SU-DHL-6 (cell line): ENCODE measurements at regions not wholly inside any gene's neighbourhood (a gene's known extent, or its start where the extent isn't known, plus 50 kb on each side); places are given as distances from the start of the nearest gene placed in this dataset.

Source experiments
- H2AFZ ChIP-seq: fragments of 200-600 bp; sonication (generic); 2 replicates; pipeline ENCODE4 v1.6.1; 2014; ENCODE audit warnings: low read depth, mild to moderate bottlenecking, moderate library complexity, mixed read lengths, antibody characterized with exemption, low read length; ENCODE audit not compliant: severe bottlenecking
- H3F3A ChIP-seq: fragments of 200-600 bp; shearing (Covaris generic); 2 replicates; pipeline ENCODE4 v1.6.0; 2016; ENCODE audit warnings: antibody characterized with exemption, mild to moderate bottlenecking; ENCODE audit not compliant: insufficient read depth
- H3K27ac ChIP-seq: fragments of 200-600 bp; sonication (generic); 2 replicates; pipeline ENCODE4 v1.5.1; 2016; ENCODE audit warnings: low read depth, mild to moderate bottlenecking, low read length, moderate library complexity, mixed read lengths
- H3K27me3 ChIP-seq: fragments of 200-600 bp; sonication (generic), shearing (Covaris generic); 2 replicates; pipeline ENCODE4 v1.6.0; 2014; ENCODE audit warnings: mild to moderate bottlenecking, low read length
- H3K36me3 ChIP-seq: fragments of 200-600 bp; sonication (generic); 2 replicates; pipeline ENCODE4 v1.6.1; 2014; ENCODE audit warnings: mild to moderate bottlenecking, low read length, mixed read lengths
- H3K4me2 ChIP-seq: fragments of 300-600, 200-600 bp; shearing (Covaris generic), sonication (generic); 2 replicates; pipeline ENCODE4 v1.6.0; 2014; ENCODE audit warnings: low read length, low read depth, mild to moderate bottlenecking; ENCODE audit not compliant: poor library complexity, severe bottlenecking
- H3K4me3 ChIP-seq: fragments of 200-600 bp; sonication (generic); 2 replicates; pipeline ENCODE4 v1.5.1; 2014; ENCODE audit warnings: antibody characterized with exemption, low read length, mild to moderate bottlenecking, mixed read lengths; ENCODE audit not compliant: insufficient read depth, poor library complexity, severe bottlenecking
- H3K79me2 ChIP-seq: fragments of 200-600 bp; sonication (generic); 2 replicates; pipeline ENCODE4 v1.6.1; 2014; ENCODE audit warnings: mild to moderate bottlenecking, low read length, moderate library complexity; ENCODE audit not compliant: insufficient read depth
- H3K9ac ChIP-seq: fragments of 200-600 bp; sonication (generic); 2 replicates; pipeline ENCODE4 v1.7.0; 2014; ENCODE audit warnings: mild to moderate bottlenecking, low read length
- H3K9me2 ChIP-seq: fragments of 200-600 bp; sonication (generic); replicated peaks from 2 replicates; pipeline ENCODE4 v1.6.1; 2014; ENCODE audit warnings: low read length; ENCODE audit not compliant: insufficient read depth
- H3K9me3 ChIP-seq: fragments of 200-600 bp; sonication (generic); 2 replicates; pipeline ENCODE4 v1.6.1; 2014; ENCODE audit warnings: low read length, mixed read lengths; ENCODE audit not compliant: insufficient read depth
- H4K20me1 ChIP-seq: fragments of 200-600 bp; sonication (generic); 2 replicates; pipeline ENCODE4 v1.6.1; 2014; ENCODE audit warnings: low read depth, mild to moderate bottlenecking, antibody characterized with exemption, low read length, moderate library complexity, mixed read lengths
- CTCF ChIP-seq: fragments of 200-600 bp; sonication (generic); IDR thresholded peaks from one replicate; pipeline ENCODE4 v1.5.1; 2017; ENCODE audit warnings: antibody characterized with exemption, mild to moderate bottlenecking, low read length, moderate library complexity; ENCODE audit not compliant: insufficient read depth, poor library complexity, severe bottlenecking
- EZH2phosphoT487 ChIP-seq: fragments of 200-600 bp; sonication (generic), shearing (Covaris generic); conservative IDR thresholded peaks from 2 replicates; pipeline ENCODE4 v1.6.1; 2018; ENCODE audit warnings: mild to moderate bottlenecking, antibody characterized with exemption, low read length, moderate library complexity, mixed read lengths

- TF ChIP-seq EZH2phosphoT487, result no peak
- TF ChIP-seq CTCF, result no peak
- H3K9me3 ChIP-seq, result no peaks in the 10 kb centered on the region
- no peaks in the 10 kb centered on the region for H3K79me2 ChIP-seq
- no peaks in the 10 kb centered on the region for H3F3A ChIP-seq
- no peak overlapping the region for H2AFZ ChIP-seq
- H3K27ac ChIP-seq, result no peak overlapping the region
- no peaks in the 10 kb centered on the region for H3K27me3 ChIP-seq
- H4K20me1 ChIP-seq, result no peaks in the 10 kb centered on the region
- H3K4me2 ChIP-seq, result no peak overlapping the region
- no peaks in the 10 kb centered on the region; the same call in 1 of the 2 replicates for H3K9me2 ChIP-seq
- no peaks in the 10 kb centered on the region for H3K36me3 ChIP-seq
- H3K9ac ChIP-seq, result no peak overlapping the region
- no peak overlapping the region for H3K4me3 ChIP-seq
These were observed 83.0 kb upstream of the IL33 start for GRCh38 chr9:6132650-6133049.

GRCh38 chr9:6128030-6128429 lies 87.6 kb upstream of the IL33 start:
- Histone ChIP-seq H3K4me2 (no peak overlapping the region), H3K9ac (no peak overlapping the region), H3K4me3 (no peak overlapping the region), H2AFZ (no peak overlapping the region), H3F3A (no peaks in the 10 kb centered on the region), H3K9me2 (no peaks in the 10 kb centered on the region), H3K9me3 (no peaks in the 10 kb centered on the region), H4K20me1 (no peaks in the 10 kb centered on the region), H3K79me2 (no peaks in the 10 kb centered on the region), H3K27me3 (no peaks in the 10 kb centered on the region), H3K36me3 (no peaks in the 10 kb centered on the region), H3K27ac (no peak overlapping the region)
- TF ChIP-seq CTCF (no peak), EZH2phosphoT487 (no peak)

GRCh38 chr9:6126377-6126776 lies 89.2 kb upstream of the IL33 start:
- no peaks in the 10 kb centered on the region for H3K79me2 ChIP-seq
- no peak overlapping the region for H3K4me3 ChIP-seq
- no peaks in the 10 kb centered on the region for H3K9me3 ChIP-seq
- H3K9ac ChIP-seq, result no peak overlapping the region
- no peaks in the 10 kb centered on the region for H4K20me1 ChIP-seq
- no peaks in the 10 kb centered on the region for H3K36me3 ChIP-seq
- H3F3A ChIP-seq, result no peaks in the 10 kb centered on the region
- no peaks in the 10 kb centered on the region for H3K9me2 ChIP-seq
- TF ChIP-seq CTCF, result no peak
- TF ChIP-seq EZH2phosphoT487, result no peak
- no peaks in the 10 kb centered on the region for H3K27me3 ChIP-seq
- H3K27ac ChIP-seq, result no peak overlapping the region
- H3K4me2 ChIP-seq, result no peak overlapping the region
- no peak overlapping the region for H2AFZ ChIP-seq

GRCh38 chr9:6123416-6123815 lies 92.2 kb upstream of the IL33 start:
- H3F3A ChIP-seq, result no peaks in the 10 kb centered on the region
- H4K20me1 ChIP-seq, result no peaks in the 10 kb centered on the region
- H3K9ac ChIP-seq, result no peak overlapping the region
- no peaks in the 10 kb centered on the region; the same call in 1 of the 2 replicates for H3K27me3 ChIP-seq
- no peak for TF ChIP-seq CTCF
- TF ChIP-seq EZH2phosphoT487, result no peak
- no peak overlapping the region for H3K27ac ChIP-seq
- H3K36me3 ChIP-seq, result no peaks in the 10 kb centered on the region
- no peaks in the 10 kb centered on the region for H3K79me2 ChIP-seq
- no peak overlapping the region for H2AFZ ChIP-seq
- H3K4me2 ChIP-seq, result no peak overlapping the region
- no peaks in the 10 kb centered on the region for H3K9me3 ChIP-seq
- H3K9me2 ChIP-seq, result no peaks in the 10 kb centered on the region
- H3K4me3 ChIP-seq, result no peak overlapping the region
